Activated T-helper 2 cell treated with anti-CD3 and anti-CD28 coated beads, Interferon-gamma antibody, Interleukin-2, Interleukin-4, amounts not matched to agents 10 μg/mL and 5 μg/mL and 100 μg/mL, durations not matched to agents 14 hours and 24 hours and 36 hours (primary cell): ENCODE measurements at regions not wholly inside any gene's neighbourhood (a gene's known extent, or its start where the extent isn't known, plus 50 kb on each side); places are given as distances from the start of the nearest gene placed in this dataset.

Experiments used
- DNase-seq: peaks from one replicate; pipeline ENCODE4 v3.0.0; 2021; ENCODE audit warnings: low spot score
- H3K27ac Mint-ChIP-seq: one replicate; pipeline ENCODE4 v1.8.0; 2021; ENCODE audit warnings: mixed read lengths
- H3K27me3 Mint-ChIP-seq: one replicate; pipeline ENCODE4 v1.8.0; 2021; ENCODE audit warnings: low read depth, mixed read lengths
- H3K36me3 Mint-ChIP-seq: one replicate; pipeline ENCODE4 v1.8.0; 2021; ENCODE audit warnings: low read depth, mixed read lengths
- H3K4me1 Mint-ChIP-seq: one replicate; pipeline ENCODE4 v1.8.0; 2021; ENCODE audit warnings: low read depth, mixed read lengths
- H3K4me3 Mint-ChIP-seq: one replicate; pipeline ENCODE4 v1.8.0; 2021; ENCODE audit warnings: low read depth, mild to moderate bottlenecking, moderate library complexity, mixed read lengths
- H3K9me3 Mint-ChIP-seq: one replicate; pipeline ENCODE4 v1.8.0; 2021; ENCODE audit warnings: mixed read lengths
- intact Hi-C: fragments of 100-400 bp; cut with micrococcal nuclease; formaldehyde crosslinking; loops from one replicate; pipeline ENCODE4 v1.15.1; 2023

DNA sequence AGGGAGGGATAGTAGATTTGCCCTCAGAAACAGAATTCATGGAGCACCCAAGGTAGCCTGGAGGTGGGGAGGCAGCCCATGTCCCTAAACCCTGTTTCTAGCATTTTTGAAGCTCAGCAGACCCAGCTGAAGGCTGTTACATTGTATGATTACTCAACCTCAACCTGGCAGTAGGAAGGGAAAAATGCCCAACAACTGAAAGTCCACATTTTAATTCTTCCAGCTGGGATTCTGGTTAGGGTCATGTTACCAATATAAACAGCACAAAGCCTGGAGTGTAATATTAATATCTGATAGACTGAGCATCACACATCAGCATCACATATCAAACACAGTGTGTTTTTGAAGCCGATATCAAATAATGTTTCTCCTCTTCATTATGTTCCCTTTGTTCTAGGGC lies 437.0 kb downstream of the HRH4 start:
- no peak overlapping the region for H3K4me3 Mint-ChIP-seq
- H3K36me3 Mint-ChIP-seq = no peaks in the 10 kb centered on the region
- intact Hi-C loops = no loop called here
- peaks cover 6% of the 10 kb centered on the region for H3K9me3 Mint-ChIP-seq
- no peaks in the 10 kb centered on the region for H3K27me3 Mint-ChIP-seq
- H3K27ac Mint-ChIP-seq = no peak overlapping the region
- no peaks in the 10 kb centered on the region for H3K4me1 Mint-ChIP-seq
- DNase-seq = no peak

DNA sequence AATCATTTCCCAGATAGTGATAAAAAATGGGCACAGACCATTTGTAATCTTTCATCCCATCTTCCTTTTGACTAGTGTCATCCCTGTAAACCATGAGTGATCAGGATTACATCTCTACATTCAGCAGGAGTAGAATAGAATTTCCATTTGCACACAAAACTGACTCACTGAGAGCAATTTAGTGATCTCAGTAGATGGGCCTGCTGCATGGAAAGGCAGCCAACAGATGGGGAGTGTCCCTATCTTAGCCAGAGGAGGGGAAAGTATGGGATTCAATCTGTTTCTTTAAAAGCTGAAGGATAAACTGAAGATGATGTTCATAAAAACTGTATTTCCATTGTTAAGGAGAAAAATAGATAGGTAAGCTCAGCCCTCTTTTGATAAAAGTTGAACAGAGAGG lies 441.7 kb downstream of the ZNF521 start:
- Mint-ChIP-seq H3K27ac (no peak overlapping the region), H3K27me3 (no peaks in the 10 kb centered on the region), H3K9me3 (no peaks in the 10 kb centered on the region), H3K36me3 (no peaks in the 10 kb centered on the region), H3K4me1 (no peaks in the 10 kb centered on the region), H3K4me3 (no peak overlapping the region)
- intact Hi-C loops = no loop called here
- no peak for DNase-seq

GRCh38 chr18:24913507-24914170 lies 438.3 kb downstream of the ZNF521 start:
- Mint-ChIP-seq H3K9me3 (no peaks in the 10 kb centered on the region), H3K27ac (no peak overlapping the region), H3K4me1 (no peaks in the 10 kb centered on the region), H3K27me3 (no peaks in the 10 kb centered on the region), H3K4me3 (no peak overlapping the region), H3K36me3 (no peaks in the 10 kb centered on the region)
- intact Hi-C loops = no loop called here
- DNase-seq = no peak

DNA sequence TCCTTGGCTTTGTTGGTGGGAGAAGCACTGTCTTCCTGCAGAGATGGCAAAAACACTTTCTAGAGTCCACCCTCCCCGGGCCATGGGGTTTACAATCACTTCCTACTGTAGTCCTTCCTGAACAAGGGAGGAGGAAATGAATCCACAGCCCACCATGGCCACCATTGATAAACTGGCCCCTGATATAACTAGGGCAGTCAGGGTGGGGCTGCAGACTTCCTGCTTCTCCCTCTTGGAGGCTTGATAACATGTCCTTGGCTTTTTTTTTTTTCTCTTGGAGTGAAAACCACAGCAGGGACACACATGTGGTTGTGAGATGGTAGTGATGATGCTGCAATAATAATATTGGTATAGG lies 437.8 kb downstream of the ZNF521 start:
- H3K36me3 Mint-ChIP-seq = no peaks in the 10 kb centered on the region
- H3K27me3 Mint-ChIP-seq = no peaks in the 10 kb centered on the region
- no peaks in the 10 kb centered on the region for H3K4me1 Mint-ChIP-seq
- H3K9me3 Mint-ChIP-seq = no peaks in the 10 kb centered on the region
- intact Hi-C loops = no loop called here
- no peak overlapping the region for H3K27ac Mint-ChIP-seq
- no peak overlapping the region for H3K4me3 Mint-ChIP-seq
- DNase-seq = no peak

GRCh38 chr18:24914685-24915084 lies 437.3 kb downstream of the ZNF521 start:
- no peak overlapping the region for H3K27ac Mint-ChIP-seq
- H3K36me3 Mint-ChIP-seq = no peaks in the 10 kb centered on the region
- no peaks in the 10 kb centered on the region for H3K9me3 Mint-ChIP-seq
- intact Hi-C loops = no loop called here
- no peaks in the 10 kb centered on the region for H3K4me1 Mint-ChIP-seq
- H3K27me3 Mint-ChIP-seq = no peaks in the 10 kb centered on the region
- H3K4me3 Mint-ChIP-seq = no peak overlapping the region
- DNase-seq = no peak

DNA sequence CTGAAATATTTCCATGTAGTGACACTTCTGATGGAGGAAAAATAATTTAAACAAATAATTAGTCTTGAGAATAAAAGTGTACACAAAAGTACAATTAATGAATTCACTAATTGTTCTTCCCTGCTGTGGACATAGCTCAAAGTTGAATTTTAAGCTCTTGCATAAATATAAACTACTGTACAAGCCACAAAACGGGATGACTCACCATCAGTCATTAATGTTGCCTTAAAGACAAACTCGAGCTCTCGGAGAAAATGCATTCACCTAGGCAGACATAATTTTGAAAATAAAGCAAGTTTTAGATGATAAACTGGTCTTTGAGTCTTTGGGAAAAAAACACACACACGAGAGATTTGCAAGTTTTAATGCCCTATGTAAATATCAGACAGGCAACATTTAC lies 436.4 kb downstream of the ZNF521 start:
- no peaks in the 10 kb centered on the region for H3K36me3 Mint-ChIP-seq
- H3K9me3 Mint-ChIP-seq = no peaks in the 10 kb centered on the region
- no peaks in the 10 kb centered on the region for H3K27me3 Mint-ChIP-seq
- no peak overlapping the region for H3K27ac Mint-ChIP-seq
- H3K4me1 Mint-ChIP-seq = no peaks in the 10 kb centered on the region
- DNase-seq = no peak
- no peak overlapping the region for H3K4me3 Mint-ChIP-seq
- intact Hi-C loops = no loop called here

- Mint-ChIP-seq H3K36me3 (no peaks in the 10 kb centered on the region), H3K4me1 (no peaks in the 10 kb centered on the region), H3K9me3 (no peaks in the 10 kb centered on the region), H3K4me3 (no peak overlapping the region), H3K27me3 (no peaks in the 10 kb centered on the region), H3K27ac (no peak overlapping the region)
- intact Hi-C loops = no loop called here
- no peak for DNase-seq
Measured at GRCh38 chr18:24917767-24918166, 434.2 kb downstream of the ZNF521 start.

GRCh38 chr18:24918257-24918656 lies 433.7 kb downstream of the ZNF521 start:
- Mint-ChIP-seq H3K27me3 (no peaks in the 10 kb centered on the region), H3K36me3 (no peaks in the 10 kb centered on the region), H3K9me3 (no peaks in the 10 kb centered on the region), H3K4me3 (no peak overlapping the region), H3K4me1 (no peaks in the 10 kb centered on the region), H3K27ac (no peak overlapping the region)
- DNase-seq = no peak
- intact Hi-C loops = no loop called here

GRCh38 chr18:24919181-24919797 lies 432.7 kb downstream of the ZNF521 start:
- Mint-ChIP-seq H3K4me3 (no peak overlapping the region), H3K9me3 (no peaks in the 10 kb centered on the region), H3K4me1 (no peaks in the 10 kb centered on the region), H3K27ac (no peak overlapping the region), H3K27me3 (no peaks in the 10 kb centered on the region), H3K36me3 (no peaks in the 10 kb centered on the region)
- no peak for DNase-seq
- intact Hi-C loops = no loop called here

- Mint-ChIP-seq H3K4me1 (no peaks in the 10 kb centered on the region), H3K36me3 (no peaks in the 10 kb centered on the region), H3K4me3 (no peak overlapping the region), H3K27ac (no peak overlapping the region), H3K27me3 (no peaks in the 10 kb centered on the region), H3K9me3 (no peaks in the 10 kb centered on the region)
- intact Hi-C loops = no loop called here
- no peak for DNase-seq
Measured at GRCh38 chr18:24922491-24922890, 429.5 kb downstream of the ZNF521 start.

DNA sequence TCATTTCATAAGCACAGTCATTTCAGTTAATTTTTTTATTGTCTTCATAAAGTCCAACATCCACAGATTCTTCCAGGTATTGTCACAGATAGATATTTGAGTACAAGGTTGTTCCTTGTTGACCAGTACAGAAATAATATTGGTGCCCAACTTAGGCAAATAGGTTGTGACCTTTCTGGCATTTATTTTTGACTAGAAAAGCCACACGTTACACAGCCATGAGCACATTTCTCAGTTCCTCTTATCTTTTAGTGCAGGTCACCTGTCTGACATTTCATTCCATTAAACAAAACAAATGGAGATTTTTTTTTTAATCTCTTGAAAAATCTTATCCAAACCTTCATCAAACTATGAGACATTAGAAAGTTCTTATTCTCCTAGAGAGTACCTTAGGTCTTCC lies 428.8 kb downstream of the ZNF521 start:
- Mint-ChIP-seq H3K36me3 (no peaks in the 10 kb centered on the region), H3K4me1 (no peaks in the 10 kb centered on the region), H3K27ac (no peak overlapping the region), H3K9me3 (no peaks in the 10 kb centered on the region), H3K4me3 (no peak overlapping the region), H3K27me3 (no peaks in the 10 kb centered on the region)
- no peak for DNase-seq
- intact Hi-C loops = no loop called here

- H3K27ac Mint-ChIP-seq = no peak overlapping the region
- H3K4me3 Mint-ChIP-seq = no peak overlapping the region
- no peaks in the 10 kb centered on the region for H3K9me3 Mint-ChIP-seq
- intact Hi-C loops = no loop called here
- no peaks in the 10 kb centered on the region for H3K27me3 Mint-ChIP-seq
- H3K4me1 Mint-ChIP-seq = no peaks in the 10 kb centered on the region
- DNase-seq = no peak
- no peaks in the 10 kb centered on the region for H3K36me3 Mint-ChIP-seq
Measured at GRCh38 chr18:24924066-24924716, 427.8 kb downstream of the ZNF521 start.

DNA sequence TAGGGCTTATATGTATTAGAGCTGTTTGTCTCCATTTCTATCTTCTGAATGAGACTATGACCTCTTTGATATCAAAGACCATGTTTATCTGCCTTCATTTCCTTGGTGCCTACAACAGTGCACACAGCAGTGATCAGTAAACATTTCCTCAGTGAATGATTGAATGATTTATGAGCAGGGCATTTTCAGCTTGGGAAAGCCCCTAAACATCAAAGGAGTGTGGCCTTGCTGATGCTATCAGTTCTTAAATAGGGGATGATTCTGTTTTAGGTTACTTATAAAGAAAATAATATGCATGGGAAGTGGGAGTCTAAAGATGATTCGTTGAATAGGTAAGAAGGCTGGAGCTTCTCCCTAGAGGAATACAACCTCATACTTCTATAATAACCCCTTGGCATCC lies 425.3 kb downstream of the ZNF521 start:
- Mint-ChIP-seq H3K36me3 (no peaks in the 10 kb centered on the region), H3K9me3 (no peaks in the 10 kb centered on the region), H3K27ac (no peak overlapping the region), H3K4me3 (no peak overlapping the region), H3K4me1 (no peaks in the 10 kb centered on the region), H3K27me3 (no peaks in the 10 kb centered on the region)
- DNase-seq = no peak
- intact Hi-C loops = no loop called here
